ENCODE measurements at regions not wholly inside any gene's neighbourhood (a gene's known extent, or its start where the extent isn't known, plus 50 kb on each side); places are given as distances from the start of the nearest gene placed in this dataset.

DNA sequence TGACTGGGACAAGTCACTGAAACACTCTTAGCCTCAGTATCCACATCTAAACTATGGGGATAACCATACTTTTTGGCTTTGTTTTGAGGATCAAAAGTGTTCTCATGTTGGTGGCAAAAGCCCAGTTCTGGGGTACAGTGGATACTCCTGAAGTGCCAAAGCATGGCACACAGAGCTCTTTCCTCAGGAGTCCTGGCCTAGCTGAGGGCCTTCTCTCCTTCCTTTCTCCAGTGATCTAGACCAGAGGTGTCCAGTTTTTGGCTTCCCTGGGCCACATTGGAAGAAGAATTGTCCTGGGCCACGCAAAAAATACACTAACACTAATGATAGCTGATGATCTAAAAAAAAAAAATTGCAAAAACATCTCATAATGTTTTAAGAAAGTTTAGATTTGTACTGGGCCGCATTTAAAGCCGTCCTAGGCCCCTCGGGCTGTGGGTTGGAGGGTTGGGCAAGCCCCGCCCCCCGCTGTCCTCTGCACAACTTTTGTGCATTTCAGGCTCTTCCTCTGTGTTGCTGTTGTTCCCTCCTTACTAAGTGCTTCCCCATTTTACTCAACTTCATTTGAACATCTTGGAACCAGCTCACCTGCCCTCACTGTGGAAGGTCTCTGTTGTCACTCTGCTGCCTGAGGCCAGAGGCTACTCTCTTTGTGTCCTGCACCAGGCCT is 337.0 kb downstream of the CYRIA start:
- TF ChIP-seq, protein P1, sequence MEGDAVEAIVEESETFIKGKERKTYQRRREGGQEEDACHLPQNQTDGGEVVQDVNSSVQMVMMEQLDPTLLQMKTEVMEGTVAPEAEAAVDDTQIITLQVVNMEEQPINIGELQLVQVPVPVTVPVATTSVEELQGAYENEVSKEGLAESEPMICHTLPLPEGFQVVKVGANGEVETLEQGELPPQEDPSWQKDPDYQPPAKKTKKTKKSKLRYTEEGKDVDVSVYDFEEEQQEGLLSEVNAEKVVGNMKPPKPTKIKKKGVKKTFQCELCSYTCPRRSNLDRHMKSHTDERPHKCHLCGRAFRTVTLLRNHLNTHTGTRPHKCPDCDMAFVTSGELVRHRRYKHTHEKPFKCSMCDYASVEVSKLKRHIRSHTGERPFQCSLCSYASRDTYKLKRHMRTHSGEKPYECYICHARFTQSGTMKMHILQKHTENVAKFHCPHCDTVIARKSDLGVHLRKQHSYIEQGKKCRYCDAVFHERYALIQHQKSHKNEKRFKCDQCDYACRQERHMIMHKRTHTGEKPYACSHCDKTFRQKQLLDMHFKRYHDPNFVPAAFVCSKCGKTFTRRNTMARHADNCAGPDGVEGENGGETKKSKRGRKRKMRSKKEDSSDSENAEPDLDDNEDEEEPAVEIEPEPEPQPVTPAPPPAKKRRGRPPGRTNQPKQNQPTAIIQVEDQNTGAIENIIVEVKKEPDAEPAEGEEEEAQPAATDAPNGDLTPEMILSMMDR (IDR thresholded peaks at IDR 0.05; ENCODE audit: insufficient read depth, low read depth, low read length): no peak
- no peak overlapping the region for H3K4me3 ChIP-seq (ENCODE audit: low read depth, low read length)
- no peak for DNase-seq (ENCODE audit: low read depth)

DNA sequence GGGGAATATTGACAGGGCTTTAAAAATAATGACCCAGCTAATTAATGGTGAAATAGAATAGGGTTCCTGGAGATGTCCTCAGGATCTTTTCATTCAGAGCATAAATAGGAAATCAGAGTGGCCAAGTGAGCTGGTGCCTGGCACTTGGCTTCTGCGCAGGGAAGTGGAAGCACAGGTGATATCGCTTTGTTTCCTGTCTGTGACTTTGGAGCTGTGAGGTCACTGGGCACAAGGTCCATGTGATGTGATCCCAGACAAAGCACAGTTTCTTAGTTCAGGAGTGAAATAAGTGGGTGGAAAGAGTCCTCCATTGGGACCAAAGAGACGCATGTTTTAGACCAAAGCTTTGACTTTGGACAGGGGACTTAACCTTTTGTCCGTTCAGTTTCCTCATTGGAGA is 338.3 kb downstream of the CYRIA start:
- no peak overlapping the region for H3K4me3 ChIP-seq (ENCODE audit: low read depth, low read length)
- DNase-seq (ENCODE audit: low read depth): no peak
- TF ChIP-seq, protein P1 (IDR thresholded peaks at IDR 0.05; ENCODE audit: insufficient read depth, low read depth, low read length): no peak

DNA sequence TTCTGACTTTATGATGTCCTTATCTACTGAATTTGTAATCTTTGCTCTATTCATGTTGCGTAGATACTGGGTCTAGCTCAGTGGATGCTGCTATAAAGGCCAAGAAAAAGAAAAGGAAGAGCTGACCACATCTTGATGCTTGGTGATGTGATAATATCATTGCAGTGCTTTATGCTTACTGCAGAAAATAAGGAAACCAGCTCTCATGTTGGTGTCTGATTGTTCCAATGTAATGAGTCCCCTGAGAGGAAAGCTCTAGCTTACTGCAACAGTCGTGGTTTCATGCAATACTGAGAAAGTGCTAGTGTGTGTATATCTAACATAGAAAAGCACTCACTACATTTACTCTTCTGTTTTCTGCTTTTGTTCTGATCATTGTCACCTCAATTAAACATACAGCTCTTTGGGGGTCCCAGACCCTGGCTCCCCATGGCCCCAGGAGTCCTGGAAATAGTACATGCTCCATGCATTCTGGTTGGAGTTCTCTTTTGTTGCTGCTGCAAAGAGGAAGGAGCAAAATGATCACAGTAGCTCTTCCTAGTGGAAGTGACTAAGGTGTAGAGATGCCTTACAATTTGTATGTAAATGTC is 338.8 kb downstream of the CYRIA start:
- TF ChIP-seq, protein P1 (IDR thresholded peaks at IDR 0.05; ENCODE audit: insufficient read depth, low read depth, low read length): no peak
- H3K4me3 ChIP-seq (ENCODE audit: low read depth, low read length): no peak overlapping the region
- no peak for DNase-seq (ENCODE audit: low read depth)

DNA sequence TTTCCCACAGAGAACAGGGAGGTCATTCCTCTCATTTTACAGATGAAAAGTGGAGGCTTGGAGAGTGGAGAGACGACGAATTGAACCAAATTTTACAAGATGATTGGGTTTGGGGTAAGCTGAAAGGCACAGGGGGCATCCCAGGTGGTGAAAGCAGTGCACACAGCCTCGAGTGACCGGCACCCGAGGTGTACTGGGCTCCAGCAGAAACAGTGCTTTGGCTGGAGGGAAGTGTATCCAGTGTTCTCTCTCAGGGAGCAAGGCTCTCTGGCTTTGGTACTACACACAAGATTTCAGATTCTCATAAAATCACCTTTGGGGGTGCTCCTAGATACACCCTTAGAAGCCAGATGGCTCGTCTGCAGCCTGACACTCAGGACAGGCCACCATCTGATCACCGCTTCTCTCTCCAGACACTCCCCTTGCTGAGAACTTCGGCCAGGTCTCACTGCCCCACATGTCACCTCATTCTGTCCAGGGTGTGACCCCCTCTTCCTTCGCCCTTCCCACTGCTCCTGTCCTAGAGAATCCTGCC is 339.6 kb downstream of the CYRIA start:
- H3K4me3 ChIP-seq (ENCODE audit: low read depth, low read length): no peak overlapping the region
- TF ChIP-seq, protein P1 (IDR thresholded peaks at IDR 0.05; ENCODE audit: insufficient read depth, low read depth, low read length): no peak
- no peak for DNase-seq (ENCODE audit: low read depth)

DNA sequence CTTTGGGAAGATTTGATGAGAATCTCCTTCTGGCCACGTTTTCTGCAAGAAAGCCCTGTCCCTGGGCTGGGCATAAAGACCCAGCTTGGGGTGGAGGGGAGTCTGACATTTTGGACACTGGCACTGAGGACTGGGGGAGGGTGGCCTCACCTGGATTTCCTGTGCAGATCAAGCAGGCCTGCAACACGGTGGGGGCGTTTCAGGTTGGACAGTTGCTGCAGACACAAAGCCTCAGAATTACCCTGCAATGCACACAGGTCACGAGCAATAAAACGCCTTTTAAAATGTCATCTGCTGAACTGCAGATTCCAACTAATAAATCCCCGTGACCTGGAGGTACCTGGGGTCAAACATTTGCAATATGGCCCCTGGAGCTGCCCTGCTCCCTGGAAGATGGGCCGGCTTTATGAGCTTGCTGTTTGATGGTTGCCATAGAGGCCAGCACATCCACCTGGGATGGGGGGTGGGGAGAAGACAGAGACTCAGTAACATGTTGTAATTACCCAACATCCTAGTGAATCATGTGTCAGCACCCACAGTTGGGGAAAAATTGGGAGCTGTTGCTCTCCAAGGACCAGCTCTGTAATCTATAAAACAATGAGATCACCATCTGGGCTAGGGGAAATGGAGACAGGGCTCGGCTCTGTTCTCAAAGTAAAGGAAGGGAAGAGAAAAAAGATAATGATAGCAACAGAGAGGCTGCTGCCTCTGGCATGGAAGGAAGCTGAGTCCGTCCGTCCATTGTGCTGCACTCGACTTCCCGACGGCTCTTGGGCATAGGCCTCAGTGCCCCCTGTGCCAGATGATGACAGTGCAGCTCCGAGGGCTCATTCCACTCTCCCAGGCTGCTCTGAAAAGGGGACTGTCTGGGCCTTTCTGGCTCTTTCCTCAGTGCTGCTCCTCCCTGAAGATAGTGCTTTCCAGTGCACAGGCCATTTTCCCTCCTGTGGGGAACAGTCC is 340.3 kb downstream of the CYRIA start:
- no peak for DNase-seq (ENCODE audit: low read depth)
- TF ChIP-seq, protein P1 (IDR thresholded peaks at IDR 0.05; ENCODE audit: insufficient read depth, low read depth, low read length): no peak
- H3K4me3 ChIP-seq (ENCODE audit: low read depth, low read length): no peak overlapping the region

DNA sequence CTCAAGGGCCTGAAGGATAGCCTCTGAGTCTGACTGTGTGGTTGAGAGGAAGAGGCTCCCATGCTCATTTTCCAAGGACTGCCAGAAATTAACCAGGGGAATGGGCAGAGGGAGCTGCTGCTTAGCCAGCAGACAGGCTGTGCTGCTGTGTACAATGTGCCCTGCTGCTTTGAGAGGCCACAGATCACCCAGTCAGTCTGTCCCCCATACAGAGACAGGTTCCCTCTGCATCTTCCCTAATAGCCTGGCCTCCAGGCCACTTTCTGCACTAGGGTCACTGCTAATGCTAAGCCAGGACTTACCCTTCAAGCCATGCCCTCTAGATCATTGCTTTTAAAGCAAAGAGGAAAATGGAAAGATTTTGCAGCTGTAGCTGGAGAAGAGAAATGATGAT is 341.1 kb downstream of the CYRIA start:
- DNase-seq (ENCODE audit: low read depth): no peak
- H3K4me3 ChIP-seq (ENCODE audit: low read depth, low read length): no peak overlapping the region
- TF ChIP-seq, protein P1 (IDR thresholded peaks at IDR 0.05; ENCODE audit: insufficient read depth, low read depth, low read length): no peak
